DMS53 treated with DMSO at 0.1 percent for 48 hours (cell line): ENCODE measurements at regions not wholly inside any gene's neighbourhood (a gene's known extent, or its start where the extent isn't known, plus 50 kb on each side); places are given as distances from the start of the nearest gene placed in this dataset.

Source experiments
- DNase-seq: peaks from one replicate; lab custom pipeline; 2025; ENCODE audit not compliant: unreplicated experiment; lab: John Stamatoyannopoulos, UW

DNA sequence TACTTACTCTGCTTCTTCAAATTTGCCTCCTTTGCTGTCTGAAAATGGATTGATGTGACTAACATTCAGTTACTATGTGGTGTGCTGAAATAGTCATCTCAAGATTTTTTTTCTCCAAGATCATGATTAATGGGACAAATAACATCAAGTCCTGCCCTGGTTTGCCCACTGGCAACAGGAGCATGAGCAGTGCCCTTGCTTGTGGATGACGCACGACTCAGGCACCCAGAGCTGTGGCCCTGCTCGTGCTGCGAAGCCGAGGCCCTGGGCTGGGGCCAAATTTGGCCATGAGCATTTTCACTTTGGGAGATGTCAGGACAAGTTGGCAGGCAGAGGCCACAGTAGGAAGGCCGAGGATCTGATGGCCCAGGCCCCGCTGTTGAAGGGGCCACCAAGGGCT, 239.8 kb upstream of the IGFBP3 start:
- no peak for DNase-seq

DNA sequence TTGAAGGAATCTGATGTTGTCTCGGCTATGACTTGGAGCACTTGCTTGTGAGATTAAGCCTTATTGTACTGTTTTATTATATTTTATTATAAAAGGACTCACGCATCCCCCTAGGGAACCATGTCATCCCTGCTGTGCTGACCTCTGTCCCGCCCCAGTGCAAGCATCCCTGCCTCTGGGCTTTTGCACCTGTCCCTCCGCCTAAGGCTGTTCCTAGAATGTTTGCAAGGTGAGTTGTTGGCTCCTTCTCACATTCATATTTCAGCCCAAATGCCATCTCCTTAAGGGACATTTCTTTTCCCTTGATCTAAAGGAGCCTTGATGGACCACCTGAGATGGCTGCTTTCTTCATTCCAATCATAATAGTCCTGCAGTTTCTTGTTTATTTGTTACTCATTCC, 236.9 kb upstream of the IGFBP3 start:
- no peak for DNase-seq

DNA sequence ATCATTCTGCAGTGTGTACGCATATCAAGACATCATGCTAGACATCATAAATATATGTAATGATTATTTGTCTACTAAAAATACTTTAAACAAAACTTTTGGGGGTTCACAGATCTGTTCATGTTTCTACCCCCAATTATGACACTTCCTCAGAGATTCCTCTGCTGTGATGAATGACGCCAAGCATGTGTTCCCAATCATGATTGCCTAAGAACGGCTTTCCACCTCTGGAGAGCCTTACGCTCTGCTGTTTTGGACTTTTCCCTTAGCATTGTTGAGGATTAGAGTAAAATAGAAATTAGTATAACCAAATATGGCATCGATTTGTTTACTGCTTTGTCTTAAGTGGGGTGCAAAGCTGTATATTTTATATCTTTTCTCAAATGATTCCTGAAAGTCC, 236.3 kb upstream of the IGFBP3 start:
- DNase-seq, result no peak

DNA sequence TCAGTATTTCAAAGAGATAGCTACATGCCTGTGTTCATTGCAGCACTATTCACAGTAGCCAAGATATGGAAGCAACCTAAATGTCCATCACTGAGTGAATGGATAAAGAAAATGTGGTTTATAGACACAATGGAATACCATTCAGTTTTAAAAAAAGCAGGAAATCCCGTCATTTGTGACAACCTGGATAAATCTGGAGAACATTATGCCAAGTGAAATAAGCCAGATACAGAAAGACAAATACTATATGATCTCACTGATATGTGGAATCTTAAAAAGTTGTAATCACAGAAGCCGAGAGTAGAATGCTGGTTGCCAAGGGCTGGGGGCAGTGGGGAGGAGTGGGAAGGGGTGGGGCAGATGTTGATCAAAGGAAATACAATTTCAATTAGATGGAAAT, 235.8 kb upstream of the IGFBP3 start:
- DNase-seq, result no peak

DNA sequence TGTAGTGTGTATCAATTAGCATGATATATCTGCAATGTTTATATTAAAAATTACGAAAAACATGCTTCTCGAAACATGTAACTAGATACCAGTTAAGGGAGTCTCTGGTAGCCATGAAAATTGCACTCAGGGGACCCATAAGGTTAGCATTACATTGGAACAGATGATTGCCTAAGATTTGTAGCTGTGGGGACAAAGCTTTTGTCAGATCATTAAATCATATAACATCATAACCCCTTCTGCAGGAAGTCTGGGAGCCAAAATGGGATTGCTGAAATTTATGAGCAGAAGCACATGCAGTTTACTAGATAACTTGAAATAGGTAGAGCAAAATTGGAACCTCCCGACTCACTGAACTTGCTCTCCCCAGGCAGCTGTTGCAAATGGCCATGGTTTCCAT, 235.0 kb upstream of the IGFBP3 start:
- no peak for DNase-seq

DNA sequence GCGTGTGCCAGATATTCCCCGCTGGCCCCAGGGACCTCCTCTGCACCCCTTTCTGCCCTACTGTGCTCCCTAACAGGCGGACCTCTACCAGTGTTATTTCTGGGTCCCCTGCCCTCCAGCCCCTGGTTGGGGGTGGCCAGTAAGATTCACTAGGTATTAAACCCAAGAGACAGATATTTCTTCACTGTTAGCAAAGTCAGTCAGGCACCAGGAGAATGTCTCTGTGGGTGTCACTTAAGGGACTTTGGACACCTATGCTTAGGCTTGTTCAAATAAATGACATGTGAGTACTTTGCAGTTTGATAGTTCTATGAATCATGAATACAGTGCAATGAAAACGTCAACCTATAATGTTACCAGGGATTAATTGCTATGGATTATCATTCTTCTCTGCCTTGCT, 234.3 kb upstream of the IGFBP3 start:
- DNase-seq, result no peak

DNA sequence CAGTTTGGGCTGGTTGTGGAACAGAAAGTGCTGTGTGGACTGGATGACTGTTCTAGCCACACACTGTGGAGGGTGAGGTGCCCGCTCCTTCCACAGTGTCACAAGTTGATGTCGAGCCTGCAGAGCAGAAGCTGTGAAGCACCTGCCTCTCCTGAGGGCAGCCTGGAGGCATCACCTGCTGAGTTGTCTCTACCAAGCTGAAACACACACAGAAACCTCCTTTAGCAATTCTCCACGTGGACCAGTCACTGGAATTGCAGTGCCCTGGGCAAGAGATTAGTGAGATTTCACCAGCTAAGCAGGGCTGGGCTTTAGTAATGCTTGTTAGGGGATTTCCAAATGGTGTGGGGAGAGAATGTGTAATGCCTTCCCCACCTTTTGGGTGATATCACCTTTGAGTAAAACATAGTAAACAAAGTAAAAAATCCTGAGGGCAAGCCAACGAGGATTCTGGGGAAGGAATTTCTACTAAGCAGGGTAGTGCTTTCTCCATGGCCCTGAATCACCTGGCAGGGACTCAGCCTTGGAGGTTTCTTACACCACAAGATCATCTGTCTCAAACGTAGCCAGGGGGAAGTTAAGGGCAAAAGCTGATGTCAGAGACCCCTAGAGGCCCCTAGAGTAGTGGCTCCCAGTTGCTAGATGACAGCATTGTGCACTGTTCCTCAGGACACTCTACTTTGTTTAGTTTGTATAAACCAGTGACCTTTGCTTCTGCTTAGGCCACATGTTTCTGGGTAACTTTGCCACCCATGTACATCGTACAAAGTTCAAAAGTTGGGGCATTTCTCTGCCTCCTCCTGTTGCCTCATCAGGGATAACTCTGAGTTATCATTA, 233.1 kb upstream of the IGFBP3 start:
- no peak for DNase-seq

DNA sequence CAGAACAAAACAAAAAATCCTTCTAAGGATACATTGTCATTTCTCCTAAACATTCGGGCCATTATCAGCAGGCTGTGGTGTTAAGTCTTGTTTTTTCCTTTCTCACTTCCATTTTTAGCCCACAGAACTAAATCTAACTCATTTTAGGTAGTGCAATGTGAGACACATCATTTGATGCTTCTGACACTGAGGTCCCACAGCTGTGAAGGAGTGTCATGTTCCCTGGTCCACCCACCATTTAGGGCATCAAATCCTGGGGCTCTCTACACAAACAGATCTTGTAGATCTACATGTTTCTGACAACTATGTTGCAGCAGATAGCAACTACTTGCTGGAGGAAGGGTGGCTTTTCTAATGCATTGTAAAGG, 232.5 kb upstream of the IGFBP3 start:
- DNase-seq, result no peak

DNA sequence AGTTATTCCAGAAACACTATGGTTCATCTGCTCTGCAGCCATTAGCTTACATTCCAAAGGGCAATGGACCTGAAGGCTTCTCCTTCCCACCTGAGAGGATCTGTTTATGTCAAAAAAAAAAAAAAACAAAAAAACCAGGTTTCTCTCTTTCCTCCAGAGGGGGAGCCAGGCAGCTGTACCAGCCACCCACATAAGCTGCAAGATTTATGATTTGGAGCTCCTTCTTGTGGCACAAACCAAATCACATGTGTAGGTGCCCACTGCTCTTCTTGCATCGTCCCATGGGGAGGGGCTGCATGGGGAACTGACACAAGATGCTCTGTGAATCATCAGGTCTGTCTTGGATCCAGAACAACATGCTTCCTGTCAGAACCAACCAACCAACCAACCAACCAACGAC, 231.6 kb upstream of the IGFBP3 start:
- no peak for DNase-seq

DNA sequence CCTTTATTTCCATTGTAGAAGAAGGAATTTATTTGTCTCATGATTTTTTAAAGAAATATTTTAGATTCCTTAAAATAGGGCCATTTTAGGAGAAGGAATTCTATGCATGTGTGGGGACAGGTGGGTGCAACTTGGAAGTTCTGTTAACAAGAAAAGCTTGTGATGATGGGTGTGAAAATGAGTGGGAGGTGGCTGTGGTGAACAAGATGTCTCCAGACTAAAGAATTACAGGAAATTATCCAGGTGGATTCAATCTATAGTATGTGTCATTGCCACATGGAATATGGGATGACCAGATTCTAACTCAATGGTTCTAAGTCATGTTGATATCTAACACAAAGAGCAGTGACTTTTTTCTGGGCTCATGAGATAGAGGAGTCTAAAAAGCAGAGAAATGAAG, 229.6 kb upstream of the IGFBP3 start:
- DNase-seq, result no peak

DNA sequence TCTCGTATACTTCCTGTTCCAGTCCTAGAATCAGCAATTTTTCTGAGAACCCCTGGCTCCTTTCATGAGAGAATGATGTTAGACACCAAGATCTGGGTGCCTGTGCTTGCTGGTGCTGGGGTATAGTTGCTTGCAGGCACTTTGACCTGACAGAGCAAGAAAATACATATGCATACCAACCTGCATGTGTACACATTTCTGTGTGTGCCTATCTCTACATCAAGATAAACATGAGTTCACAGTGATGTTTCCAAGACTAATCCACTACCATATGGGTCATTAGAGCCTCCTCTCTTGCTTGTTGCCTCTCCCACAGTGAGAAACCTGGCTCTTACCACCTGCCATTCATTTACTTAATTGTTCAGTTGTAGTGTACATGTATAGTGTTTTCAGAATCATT, 229.1 kb upstream of the IGFBP3 start:
- DNase-seq, result no peak

DNA sequence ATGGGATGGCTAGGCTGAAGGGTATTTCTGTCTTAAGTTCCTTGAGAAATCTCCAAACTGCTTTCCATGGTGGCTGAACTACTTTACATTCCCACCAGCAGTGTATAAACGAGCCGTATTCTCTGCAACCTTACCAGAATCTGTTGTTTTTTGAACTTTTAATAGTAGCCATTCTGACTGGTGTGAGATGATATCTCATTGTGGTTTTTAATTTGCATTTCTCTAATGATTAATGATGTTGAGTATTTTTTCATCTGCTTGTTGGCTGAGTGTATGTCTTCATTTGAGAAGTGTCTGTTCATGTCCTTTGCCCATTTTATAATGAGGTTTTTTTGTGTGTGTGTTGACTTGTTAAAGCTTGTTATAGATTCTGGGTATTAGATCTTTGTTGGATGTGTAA, 226.8 kb upstream of the IGFBP3 start:
- no peak for DNase-seq

DNA sequence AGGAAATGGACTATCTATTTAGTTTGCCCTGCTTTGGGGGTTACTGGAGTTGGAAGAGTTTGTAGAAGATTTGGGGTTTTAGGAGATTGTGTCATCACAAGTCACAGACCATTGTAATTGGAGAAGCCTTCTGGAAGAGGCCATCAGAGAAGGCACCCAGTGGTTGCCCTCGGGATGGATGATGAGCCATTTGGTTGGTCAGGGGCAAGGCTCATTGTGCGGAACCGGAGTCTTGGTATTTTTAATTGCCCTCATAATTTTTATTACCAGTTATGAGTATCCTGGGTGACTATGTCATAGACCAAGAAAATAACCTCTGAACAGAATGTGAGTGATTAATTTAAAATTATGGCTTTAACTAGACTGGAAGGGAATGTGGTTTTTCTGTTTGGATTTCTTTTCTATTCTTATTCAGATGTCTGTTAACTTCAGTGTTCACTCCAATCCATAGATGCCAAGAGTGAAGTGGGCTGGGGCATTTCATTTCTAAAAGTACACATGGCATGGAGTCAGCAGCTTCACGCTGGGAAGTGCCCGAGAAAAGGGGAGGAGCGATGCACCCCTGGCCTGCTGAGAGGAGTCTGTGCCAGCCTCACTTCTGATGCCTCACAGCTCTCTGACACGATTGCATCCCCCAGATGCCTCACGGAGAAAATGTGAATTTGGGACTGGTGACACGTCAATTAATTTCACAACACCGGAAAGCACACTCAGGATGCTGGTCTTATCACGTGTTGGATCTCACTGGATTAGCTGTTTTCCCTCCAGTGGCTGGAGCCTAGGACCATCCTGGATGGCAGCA, 225.6 kb upstream of the IGFBP3 start:
- DNase-seq, result no peak

DNA sequence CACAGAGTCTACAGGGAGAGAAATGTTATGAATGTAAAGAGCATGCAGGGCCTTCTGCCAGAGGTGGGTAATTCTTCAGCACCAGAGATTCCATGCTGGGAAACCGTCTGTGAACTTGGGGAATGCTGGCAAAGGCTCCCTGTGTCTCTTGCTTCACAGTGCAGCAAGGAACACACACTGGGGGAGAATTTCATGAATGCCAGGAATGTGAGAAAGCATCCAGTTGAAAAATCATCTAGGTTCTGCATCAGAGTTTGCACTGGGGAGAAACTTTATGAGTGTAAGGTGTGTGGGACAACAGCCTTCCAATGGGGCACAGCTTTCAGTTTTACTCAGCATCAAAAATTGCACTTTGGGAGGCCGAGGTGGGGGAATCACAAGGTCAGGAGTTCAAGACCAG, 224.3 kb upstream of the IGFBP3 start:
- DNase-seq, result no peak

DNA sequence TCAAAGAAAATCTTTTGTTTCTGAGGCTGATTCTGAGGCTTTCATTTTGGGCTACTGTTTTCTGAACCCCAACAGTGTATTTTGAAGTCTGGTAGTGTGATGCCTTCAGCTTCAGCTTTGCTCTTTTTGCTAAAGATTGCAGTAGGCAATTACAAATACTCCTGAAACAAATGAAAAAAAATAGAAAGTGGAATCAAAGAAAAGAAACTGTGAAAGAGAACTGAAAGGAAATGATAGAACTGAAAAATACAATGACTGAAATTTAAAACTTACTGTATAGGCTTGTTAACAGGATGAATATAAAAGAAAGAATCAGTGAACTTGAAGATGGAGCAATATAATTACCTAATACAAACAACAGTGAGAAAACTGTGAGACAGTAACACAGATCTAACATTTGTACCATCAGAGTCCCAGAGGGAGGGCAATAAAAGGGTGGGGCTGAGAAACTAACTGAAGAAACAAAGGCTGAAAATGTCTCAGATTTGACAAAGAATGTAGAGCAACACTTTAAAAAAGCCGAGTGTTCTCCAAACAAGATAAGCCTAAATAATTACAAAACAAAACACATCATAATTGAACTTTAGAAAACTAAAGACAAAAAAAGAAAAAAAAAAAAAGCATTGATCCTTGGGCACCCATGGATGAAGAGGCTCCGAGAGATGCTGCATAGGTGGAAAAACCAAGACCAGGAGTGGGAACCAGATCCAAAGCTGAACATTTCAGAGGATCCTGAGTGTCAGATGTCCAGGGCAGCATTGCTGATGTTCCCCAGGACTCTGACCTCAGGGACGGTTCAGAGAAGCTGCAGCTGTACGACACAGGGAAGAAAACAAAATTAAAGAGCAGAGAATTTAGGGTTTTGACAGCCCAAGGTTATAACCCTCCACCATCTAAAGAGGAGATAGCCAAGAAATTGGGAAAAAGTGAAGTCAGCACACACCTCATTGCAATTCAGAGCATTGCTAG, 223.2 kb upstream of the IGFBP3 start:
- DNase-seq, result no peak

DNA sequence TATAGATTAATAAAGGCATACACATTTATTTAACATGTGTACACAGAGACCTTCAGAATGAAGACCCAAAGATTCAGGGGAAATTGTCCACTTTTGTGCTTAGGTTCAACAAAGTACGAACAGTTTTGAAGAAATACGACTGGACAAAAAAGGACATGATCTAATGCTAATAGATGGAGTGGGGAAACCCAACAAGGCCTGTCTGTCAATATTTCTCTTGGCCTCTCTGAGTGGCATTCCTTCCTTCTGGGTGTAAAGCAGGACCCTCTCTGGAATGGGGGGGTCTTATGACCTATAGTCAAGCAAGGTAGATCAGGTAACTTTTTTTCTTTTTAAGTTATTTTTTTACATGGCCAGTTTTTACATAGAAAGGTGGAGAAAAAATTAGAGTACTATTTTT, 222.3 kb upstream of the IGFBP3 start:
- DNase-seq, result no peak

DNA sequence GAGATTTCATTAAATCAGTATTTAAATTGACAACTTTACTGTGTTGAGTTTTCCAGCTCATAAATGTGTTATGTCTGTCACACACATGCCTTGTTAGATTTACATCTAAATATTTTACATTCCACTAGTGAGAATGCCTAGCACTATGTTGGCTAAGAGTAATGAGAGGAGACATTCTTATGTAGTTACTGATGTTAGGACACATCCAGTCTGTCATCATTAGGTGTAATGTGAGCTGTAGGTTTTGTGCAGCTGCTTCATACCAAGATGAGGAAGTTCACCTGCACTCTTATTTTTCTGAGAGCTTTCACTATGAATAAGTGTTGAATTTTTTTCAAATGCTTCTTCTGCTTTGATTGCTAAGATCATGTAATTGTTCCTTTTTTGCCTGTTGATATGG, 218.0 kb upstream of the IGFBP3 start:
- no peak for DNase-seq

DNA sequence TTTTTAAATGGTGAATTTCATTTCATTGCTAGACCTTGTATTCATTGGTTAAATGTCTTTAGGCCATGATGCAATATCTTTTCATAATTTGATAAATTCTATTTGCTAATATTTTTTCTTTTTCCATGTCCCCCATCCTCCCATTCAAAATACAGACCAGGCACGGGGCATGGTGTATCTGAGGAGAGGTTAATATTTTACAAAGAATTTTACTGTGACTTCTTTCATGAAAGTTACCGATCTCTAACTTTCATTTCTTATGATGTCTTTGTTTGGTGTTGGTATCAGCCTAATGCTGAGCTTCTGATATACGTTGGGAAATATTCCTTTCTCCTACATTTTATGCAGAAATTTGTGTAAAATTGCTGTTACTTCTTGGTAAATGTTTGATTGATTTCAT, 216.7 kb upstream of the IGFBP3 start:
- no peak for DNase-seq

DNA sequence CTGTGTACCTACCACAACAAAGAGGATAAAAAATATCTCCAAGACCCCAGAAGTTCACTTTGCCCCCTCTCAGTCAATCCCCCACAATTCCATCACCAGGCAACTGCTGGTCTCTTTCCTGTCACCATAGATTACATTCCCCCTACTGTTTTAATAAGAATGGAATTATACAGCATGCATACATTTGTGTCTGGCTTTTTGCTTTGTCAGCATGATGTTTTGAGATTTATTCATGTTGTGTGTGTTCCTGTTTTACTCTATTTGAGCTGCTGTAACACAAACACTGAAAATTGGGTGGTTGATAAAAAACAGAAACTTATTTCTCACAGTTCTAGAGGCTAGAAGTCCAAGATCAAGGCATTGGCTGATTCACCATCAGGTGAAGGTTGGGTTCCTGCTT, 214.5 kb upstream of the IGFBP3 start:
- DNase-seq, result no peak

DNA sequence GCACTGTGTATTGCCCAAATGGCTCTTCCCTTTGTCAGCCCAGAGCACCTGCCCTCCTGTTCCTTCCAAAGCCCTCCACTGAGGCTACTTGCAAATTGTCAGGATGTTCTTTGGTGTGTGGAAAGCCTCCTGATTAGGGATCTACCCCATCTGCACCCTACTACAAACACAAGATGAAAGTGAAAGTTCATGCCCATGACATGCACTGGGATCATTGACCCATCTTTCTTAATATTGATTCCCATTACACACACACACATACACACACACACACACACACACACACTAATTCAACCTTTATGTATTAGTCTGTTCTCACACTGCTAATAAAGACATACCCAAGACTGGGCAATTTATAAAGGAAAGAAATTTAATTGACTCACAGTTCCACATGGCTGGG, 213.7 kb upstream of the IGFBP3 start:
- no peak for DNase-seq

DNA sequence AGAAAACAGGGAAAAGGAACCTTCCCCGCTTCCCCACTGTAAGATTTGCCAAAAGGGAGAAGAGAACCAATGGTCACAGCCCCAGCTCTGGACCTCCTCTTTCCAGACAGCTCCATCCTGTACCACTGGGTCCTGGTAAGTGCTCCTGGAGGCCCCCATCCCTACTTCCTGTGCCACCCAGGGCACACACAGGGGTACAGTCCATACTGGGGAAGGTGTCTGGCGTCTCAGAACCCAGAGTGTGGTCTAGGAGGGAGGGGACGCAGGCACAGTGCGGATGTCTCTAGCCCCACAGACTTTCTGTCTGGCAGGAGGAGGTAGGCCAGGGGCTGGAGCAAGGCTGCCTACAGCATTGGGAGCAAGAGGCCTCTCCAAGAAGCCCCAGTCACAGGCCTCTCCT, 213.3 kb upstream of the IGFBP3 start:
- no peak for DNase-seq

DNA sequence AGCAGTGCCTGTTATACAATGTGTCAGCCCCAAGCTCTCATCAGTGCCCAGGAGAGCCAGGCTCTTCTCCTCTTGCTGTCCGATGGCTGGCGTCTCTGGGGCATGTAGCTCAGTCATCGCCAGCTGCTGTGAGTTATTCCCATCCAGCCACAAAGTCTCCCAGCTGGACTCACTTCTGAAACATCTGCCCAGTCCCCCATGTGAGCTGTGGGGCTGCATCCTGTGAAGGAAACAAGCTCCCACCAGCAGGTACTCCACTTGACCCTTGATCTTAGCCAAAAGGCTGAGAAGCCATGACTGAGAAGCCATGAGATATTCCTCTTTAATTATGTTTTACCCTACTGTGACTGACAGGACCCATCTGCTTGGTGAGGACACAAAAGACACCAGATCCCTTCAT, 212.7 kb upstream of the IGFBP3 start:
- DNase-seq, result no peak
